MCF 10A (cell line): ENCODE measurements at regions not wholly inside any gene's neighbourhood (a gene's known extent, or its start where the extent isn't known, plus 50 kb on each side); places are given as distances from the start of the nearest gene placed in this dataset.

Source experiments
- BruUV-seq: library from RNA; stranded (reverse); fragments of 400-500 nt; replicated peaks from 2 replicates; lab custom pipeline; 2021; lab: Mats Ljungman, UMichigan
- CTCF ChIA-PET: fragments of 300-600 bp; sonication (Branson Sonifier 250); formaldehyde crosslinking; extraction: SDS; loops from one replicate; lab custom pipeline; 2021; ENCODE audit warnings: antibody characterized with exemption, inconsistent platforms; lab: Yijun Ruan, JAX
- POLR2A ChIA-PET: fragments of 300-600, 350-650 bp; sonication (Branson Sonifier 250); formaldehyde crosslinking; extraction: SDS; loops from one replicate; lab custom pipeline; 2020; ENCODE audit warnings: antibody characterized with exemption, inconsistent platforms; lab: Yijun Ruan, JAX
- DNase-seq: peaks from one replicate; pipeline ENCODE4 v3.0.0-alpha.2; 2018; ENCODE audit not compliant: unreplicated experiment
- H3K27ac Mint-ChIP-seq: one replicate; pipeline ENCODE4 v1.8.0; 2022; ENCODE audit warnings: mild to moderate bottlenecking, low read depth, mixed read lengths; ENCODE audit not compliant: unreplicated experiment
- H3K27me3 Mint-ChIP-seq: one replicate; pipeline ENCODE4 v1.8.0; 2022; ENCODE audit warnings: mixed read lengths; ENCODE audit not compliant: insufficient read depth, unreplicated experiment
- H3K36me3 Mint-ChIP-seq: one replicate; pipeline ENCODE4 v1.8.0; 2022; ENCODE audit warnings: mild to moderate bottlenecking, moderate library complexity, mixed read lengths; ENCODE audit not compliant: insufficient read depth, unreplicated experiment
- H3K4me1 Mint-ChIP-seq: one replicate; pipeline ENCODE4 v1.8.0; 2022; ENCODE audit warnings: mixed read lengths; ENCODE audit not compliant: insufficient read depth, unreplicated experiment
- H3K4me3 Mint-ChIP-seq: one replicate; pipeline ENCODE4 v1.8.0; 2022; ENCODE audit warnings: mild to moderate bottlenecking, moderate library complexity, mixed read lengths; ENCODE audit not compliant: unreplicated experiment
- H3K9me3 Mint-ChIP-seq: one replicate; pipeline ENCODE4 v1.8.0; 2022; ENCODE audit warnings: mixed read lengths; ENCODE audit not compliant: unreplicated experiment
- CTCF ChIP-seq: fragments of 200-600 bp; IDR thresholded peaks from one replicate; pipeline ENCODE4 v1.8.0; 2022; ENCODE audit warnings: antibody characterized with exemption, mild to moderate bottlenecking; ENCODE audit not compliant: unreplicated experiment
- intact Hi-C: fragments of 100-400 bp; cut with micrococcal nuclease; formaldehyde crosslinking; loops from 2 replicates; pipeline ENCODE4 v1.14.1; 2022

GRCh38 chr10:120067427-120067826 lies 174.9 kb downstream of the SEC23IP start:
- no peak for DNase-seq
- TF ChIP-seq CTCF = no peak
- no TSS peak for BruUV-seq
- no peak overlapping the region for H3K27ac Mint-ChIP-seq
- ChIA-PET CTCF (no interaction called here), POLR2A (no interaction called here)
- H3K27me3 Mint-ChIP-seq = peaks cover 53% of the 10 kb centered on the region
- no peaks in the 10 kb centered on the region for H3K36me3 Mint-ChIP-seq
- intact Hi-C loops = no loop called here
- H3K4me1 Mint-ChIP-seq = no peaks in the 10 kb centered on the region
- H3K4me3 Mint-ChIP-seq = no peak overlapping the region
- no peaks in the 10 kb centered on the region for H3K9me3 Mint-ChIP-seq

GRCh38 chr10:120069700-120070099 lies 177.2 kb downstream of the SEC23IP start:
- intact Hi-C loops = no loop called here
- Mint-ChIP-seq H3K27ac (no peak overlapping the region), H3K9me3 (no peaks in the 10 kb centered on the region), H3K27me3 (peaks cover 42% of the 10 kb centered on the region), H3K4me1 (no peaks in the 10 kb centered on the region), H3K36me3 (no peaks in the 10 kb centered on the region), H3K4me3 (no peak overlapping the region)
- BruUV-seq = no TSS peak
- TF ChIP-seq CTCF = no peak
- no peak for DNase-seq
- CTCF ChIA-PET = no interaction called here
- POLR2A ChIA-PET = no interaction called here

- no peaks in the 10 kb centered on the region for H3K4me1 Mint-ChIP-seq
- TF ChIP-seq CTCF = no peak
- BruUV-seq = no TSS peak
- ChIA-PET CTCF (no interaction called here), POLR2A (interaction anchor here (0.9 kb wide), 1 partner anchor 83 kb away, joined by 3 read pairs; no protein-coding TSS in a partner anchor)
- no peaks in the 10 kb centered on the region for H3K9me3 Mint-ChIP-seq
- no peak overlapping the region for H3K4me3 Mint-ChIP-seq
- H3K27ac Mint-ChIP-seq = no peak overlapping the region
- peaks cover 43% of the 10 kb centered on the region for H3K27me3 Mint-ChIP-seq
- intact Hi-C loops = no loop called here
- H3K36me3 Mint-ChIP-seq = no peaks in the 10 kb centered on the region
- no peak for DNase-seq
These were observed 182.8 kb downstream of the SEC23IP start for GRCh38 chr10:120075349-120075748.

GRCh38 chr10:120076996-120077706 lies 184.6 kb downstream of the SEC23IP start:
- Mint-ChIP-seq H3K27me3 (peaks cover 43% of the 10 kb centered on the region), H3K4me1 (no peaks in the 10 kb centered on the region), H3K9me3 (no peaks in the 10 kb centered on the region), H3K4me3 (no peak overlapping the region), H3K27ac (no peak overlapping the region), H3K36me3 (no peaks in the 10 kb centered on the region)
- no TSS peak for BruUV-seq
- POLR2A ChIA-PET = no interaction called here
- no peak for TF ChIP-seq CTCF
- CTCF ChIA-PET = no interaction called here
- no peak for DNase-seq
- intact Hi-C loops = no loop called here
